ENCODE measurements at regions not wholly inside any gene's neighbourhood (a gene's known extent, or its start where the extent isn't known, plus 50 kb on each side); places are given as distances from the start of the nearest gene placed in this dataset.

DNA sequence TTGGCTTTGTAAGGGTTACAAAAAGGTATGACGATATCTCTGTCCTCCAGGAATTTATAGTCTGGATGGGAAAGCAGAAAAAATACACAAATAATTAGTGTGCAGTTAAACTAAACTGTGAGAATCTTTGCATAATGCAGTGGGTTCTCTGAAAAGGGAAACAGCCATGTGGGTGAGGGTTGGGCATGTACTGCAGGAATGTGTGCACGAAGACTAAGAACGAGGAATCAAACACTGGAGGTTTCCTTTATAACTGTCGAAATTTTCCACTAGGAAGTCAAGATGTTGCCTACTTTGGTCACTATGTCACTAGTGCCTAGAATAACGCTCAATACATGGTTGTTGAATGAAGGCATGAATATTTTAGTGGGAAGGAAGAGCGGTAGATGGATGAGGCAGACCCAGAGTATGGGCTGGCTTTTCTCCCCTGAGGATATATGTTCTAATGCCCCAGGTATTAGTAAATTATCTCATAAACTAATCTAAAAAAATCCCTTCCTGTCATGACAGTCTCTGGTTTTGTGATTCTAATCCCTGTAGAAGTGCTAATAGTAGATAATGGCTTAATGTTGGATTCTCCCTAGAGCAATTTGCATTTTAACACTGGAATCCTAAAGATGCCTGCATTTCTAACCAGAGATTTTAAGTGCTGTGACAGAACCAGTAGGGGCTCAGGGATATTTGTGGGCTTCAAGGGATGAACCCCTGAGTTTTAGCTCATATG lies 227.3 kb downstream of the NMUR2 start (continued):
- TF ChIP-seq E2F4 (IDR thresholded peaks at IDR 0.05; ENCODE audit: low read depth, low read length) (no peak), POLR2A (IDR thresholded peaks at IDR 0.05; ENCODE audit: low read depth, low read length) (no peak), CREM (IDR thresholded peaks at IDR 0.05; ENCODE audit: low read depth) (no peak)

DNA sequence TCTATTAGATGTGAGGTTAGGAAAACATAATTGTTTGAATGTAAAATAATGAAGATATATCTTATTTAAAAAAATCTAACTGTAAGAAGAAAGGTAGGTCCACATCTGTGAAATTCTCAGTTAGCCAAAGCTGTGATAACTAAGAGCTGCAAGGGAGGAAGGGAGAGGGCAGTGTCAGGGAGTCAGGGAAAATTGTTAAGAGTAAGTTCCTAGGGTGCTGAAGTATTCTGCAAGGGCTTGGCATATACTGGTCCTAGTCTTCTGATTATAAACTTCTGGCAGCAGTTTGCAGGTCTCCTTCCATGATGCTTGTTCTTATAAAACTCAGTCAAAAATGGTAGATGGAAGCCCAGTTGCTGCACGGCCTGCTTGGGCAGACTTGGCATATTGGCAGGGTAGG lies 233.2 kb downstream of the NMUR2 start:
- no peak overlapping the region for H3K9ac ChIP-seq (ENCODE audit: control insufficient read depth, insufficient read depth, low read length)
- ChIA-PET SMC1A (ENCODE audit: uncharacterized antibody, unreplicated experiment) (interaction anchor here (1.5 kb wide), 1 partner anchor 9 kb away, joined by 3 read pairs; no protein-coding TSS in a partner anchor), POLR2A (no interaction called here), CTCF (interaction anchor here (0.7 to 1.3 kb wide), 2 partner anchors 180 to 346 kb away, joined by 3 to 4 read pairs; no protein-coding TSS in a partner anchor), RAD21 (ENCODE audit: unreplicated experiment) (no interaction called here)
- no peaks in the 10 kb centered on the region for H3K9me3 ChIP-seq (replicated peaks; ENCODE audit: control insufficient read depth, insufficient read depth, low read length)
- no peaks in the 10 kb centered on the region for H3K79me2 ChIP-seq (ENCODE audit: control insufficient read depth, insufficient read depth, low read length)
- no peaks in the 10 kb centered on the region for H4K20me1 ChIP-seq (ENCODE audit: control insufficient read depth, insufficient read depth)
- no peak overlapping the region for H3K4me3 ChIP-seq
- in situ Hi-C loops (cut with MboI) (no loop called here), intact Hi-C loops (cut with micrococcal nuclease; ENCODE audit: unreplicated experiment) (no loop called here)
- no peaks in the 10 kb centered on the region for H3K4me1 ChIP-seq (ENCODE audit: control insufficient read depth, insufficient read depth, low read length)
- no peak overlapping the region for H3K27ac ChIP-seq (ENCODE audit: control insufficient read depth, insufficient read depth)
- H3K36me3 ChIP-seq (ENCODE audit: control insufficient read depth in 2 of 2, insufficient read depth in 2 of 2, low read length in 1 of 2): no peaks in the 10 kb centered on the region
- no peak for ATAC-seq
- H2AFZ ChIP-seq (ENCODE audit: control insufficient read depth, low read depth, low read length): no peak overlapping the region
- BruUV-seq (replicated peaks): no TSS peak
- H3K4me2 ChIP-seq (ENCODE audit: control insufficient read depth, insufficient read depth): no peak overlapping the region
- 45% methylated on average over 1 of the region's 1 CpG for WGBS (ENCODE audit: insufficient coverage, insufficient replicate concordance, low lambda C conversion rate, missing lambda C conversion rate)
- no peaks in the 10 kb centered on the region for H3K27me3 ChIP-seq (replicated peaks in 1 of 2; ENCODE audit: control insufficient read depth in 2 of 2, insufficient read depth in 2 of 2, low read length in 1 of 2)
- DNase-seq (ENCODE audit: low read depth, low spot score): no peak
- FAIRE-seq: no peak
- TF ChIP-seq DPF2 (IDR thresholded peaks at IDR 0.05) (no peak), NR2F1 (conservative IDR thresholded peaks at IDR 0.05) (no peak), SIX5 (IDR thresholded peaks at IDR 0.05; ENCODE audit: low read depth, low read length, severe bottlenecking) (no peak), MTA3 (IDR thresholded peaks at IDR 0.05; ENCODE audit: borderline replicate concordance, low read length) (no peak), BHLHE40 (IDR thresholded peaks at IDR 0.05; ENCODE audit: borderline replicate concordance in 1 of 2, low read depth in 2 of 2, low read length in 1 of 2) (no peak), EGR1 (IDR thresholded peaks at IDR 0.05; ENCODE audit: borderline replicate concordance in 1 of 2, low read depth in 2 of 2, low read length in 2 of 2) (no peak), ATF3 (IDR thresholded peaks at IDR 0.05; ENCODE audit: borderline replicate concordance, extremely low read depth, low read depth, low read length) (no peak), SMC3 (IDR thresholded peaks at IDR 0.05; ENCODE audit: borderline replicate concordance, low read length) (no peak), CEBPB (IDR thresholded peaks at IDR 0.05; ENCODE audit: borderline replicate concordance in 1 of 2, low read depth in 2 of 2, low read length in 2 of 2) (no peak), YBX1 (IDR thresholded peaks at IDR 0.05) (no peak), NKRF (conservative IDR thresholded peaks at IDR 0.05) (no peak), SREBF1 (IDR thresholded peaks at IDR 0.05; ENCODE audit: low read length) (no peak), FOS (IDR thresholded peaks at IDR 0.05; ENCODE audit: borderline replicate concordance, extremely low read depth, insufficient read length) (no peak), SUZ12 (IDR thresholded peaks at IDR 0.05; ENCODE audit: unreplicated experiment) (no peak), KDM1A (IDR thresholded peaks at IDR 0.05; ENCODE audit: borderline replicate concordance) (no peak), RFX5 (IDR thresholded peaks at IDR 0.05; ENCODE audit: low read depth, low read length) (no peak), MYC (IDR thresholded peaks at IDR 0.05; ENCODE audit: insufficient read depth, insufficient read length, insufficient replicate concordance, low read length, severe bottlenecking) (no peak)
